GM18498 (cell line): ENCODE measurements at regions not wholly inside any gene's neighbourhood (a gene's known extent, or its start where the extent isn't known, plus 50 kb on each side); places are given as distances from the start of the nearest gene placed in this dataset.
"Not testable (repeated sequence)": the region's sequence is repeated elsewhere in the genome, so short reads cannot be mapped to it uniquely, and the experiment has no call there.

Experiments used
- ATAC-seq: cut with Tn5 transposase; IDR thresholded peaks from one replicate; pipeline ENCODE4 v1.9.1; 2021; ENCODE audit warnings: mild to moderate bottlenecking, moderate library complexity; ENCODE audit not compliant: unreplicated experiment

DNA sequence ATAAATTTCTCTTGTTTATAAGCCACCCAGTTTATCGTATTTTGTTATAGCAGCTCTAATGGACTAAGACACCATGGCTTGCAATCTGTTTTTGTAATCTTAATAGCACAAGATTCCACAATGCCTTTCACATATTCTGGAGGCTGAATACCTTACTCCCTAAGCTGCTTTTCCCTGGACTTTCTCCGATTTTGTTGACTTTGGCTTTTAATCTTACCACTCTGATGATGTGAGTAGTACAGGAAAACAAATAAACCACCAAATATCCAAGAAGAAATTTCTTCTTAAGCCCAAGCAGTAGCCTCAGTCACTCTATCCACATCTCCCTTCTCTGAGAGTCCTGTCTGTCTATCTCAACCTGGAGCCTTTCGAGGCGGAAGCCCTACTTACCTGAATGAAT lies 838.6 kb downstream of the LTN1 start:
- no peak for ATAC-seq

DNA sequence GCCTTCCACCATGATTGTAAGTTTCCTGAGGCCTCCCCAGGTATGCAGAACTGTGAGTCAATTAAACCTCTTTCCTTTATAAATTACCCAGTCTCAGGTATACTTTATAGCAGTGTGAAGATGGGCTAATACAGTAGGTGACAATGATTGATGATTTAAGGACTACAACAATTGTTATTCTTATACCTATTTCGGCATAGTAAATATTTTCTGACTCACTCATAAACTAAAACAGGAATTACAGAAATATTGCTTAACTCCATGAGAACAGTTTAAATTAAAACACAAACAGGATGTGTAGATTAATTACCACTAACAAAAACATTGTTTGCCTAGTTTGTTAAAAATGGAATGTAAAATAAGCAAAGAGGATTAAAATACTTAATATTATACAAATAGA lies 839.9 kb downstream of the LTN1 start:
- ATAC-seq = no peak

DNA sequence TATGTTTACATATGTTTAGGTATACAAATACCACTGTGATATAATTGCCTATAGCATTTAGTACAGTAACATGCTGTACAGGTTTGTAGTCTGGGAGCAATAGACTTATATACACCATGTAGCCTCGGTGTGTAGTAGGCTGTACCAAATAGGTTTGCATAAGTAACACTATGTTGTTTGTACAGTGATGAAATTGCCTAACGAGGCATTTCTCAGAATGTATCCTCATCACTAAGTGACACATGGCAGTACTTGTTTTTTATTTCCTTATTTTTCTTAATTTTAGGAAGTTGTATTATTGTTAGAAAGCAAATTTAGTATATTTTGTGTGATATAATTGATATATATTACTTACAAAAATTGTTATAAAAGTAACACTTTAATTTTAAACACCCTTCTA lies 840.9 kb downstream of the LTN1 start:
- no peak for ATAC-seq

DNA sequence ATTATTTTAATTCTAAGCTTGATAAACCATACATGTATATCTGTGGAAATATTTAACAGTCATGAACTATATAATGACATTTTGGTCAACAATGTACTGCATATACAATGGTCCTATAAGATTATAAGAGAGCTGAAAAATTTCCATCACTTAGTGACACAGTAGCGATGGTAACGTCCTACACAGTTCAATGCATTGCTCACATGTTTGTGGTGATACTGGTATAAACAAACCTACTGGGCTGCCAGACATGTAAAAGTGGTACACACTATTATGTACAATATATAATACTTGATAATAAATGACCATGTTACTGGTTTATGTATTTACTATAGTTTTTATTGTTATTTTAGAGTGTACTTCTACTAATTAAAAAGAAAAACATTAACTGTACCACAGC lies 841.9 kb downstream of the LTN1 start:
- ATAC-seq = no peak

DNA sequence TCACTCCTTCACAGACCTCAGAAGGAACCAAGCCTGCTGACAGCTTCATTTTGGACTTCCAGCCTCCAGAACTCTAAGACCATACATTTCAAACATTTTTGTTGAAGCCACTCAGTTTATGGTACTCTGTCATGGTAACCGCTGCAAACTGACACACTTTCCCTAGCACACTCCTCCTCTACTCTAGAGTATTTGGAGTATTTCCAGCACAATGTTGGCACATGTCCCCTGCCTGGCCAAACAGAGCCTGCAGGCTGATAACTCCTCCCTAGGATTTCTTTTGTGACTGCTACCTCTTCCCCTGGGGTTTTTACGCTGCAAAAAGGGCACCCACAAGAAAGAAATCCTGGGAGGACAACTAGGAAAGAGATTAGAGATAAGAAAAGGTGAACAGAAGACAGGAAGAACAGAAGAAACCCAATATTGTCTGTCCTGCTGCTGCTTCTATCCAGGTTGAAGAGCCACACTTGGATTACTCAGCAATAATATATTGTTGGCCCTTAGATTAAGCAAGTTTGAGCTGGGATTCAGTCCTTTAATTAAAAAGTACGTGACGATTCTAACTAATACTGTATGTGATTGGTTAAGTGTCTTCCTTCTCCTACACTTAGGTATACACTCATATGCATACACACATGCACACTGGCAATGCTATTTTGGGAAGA lies 844.1 kb downstream of the LTN1 start:
- ATAC-seq = no peak

DNA sequence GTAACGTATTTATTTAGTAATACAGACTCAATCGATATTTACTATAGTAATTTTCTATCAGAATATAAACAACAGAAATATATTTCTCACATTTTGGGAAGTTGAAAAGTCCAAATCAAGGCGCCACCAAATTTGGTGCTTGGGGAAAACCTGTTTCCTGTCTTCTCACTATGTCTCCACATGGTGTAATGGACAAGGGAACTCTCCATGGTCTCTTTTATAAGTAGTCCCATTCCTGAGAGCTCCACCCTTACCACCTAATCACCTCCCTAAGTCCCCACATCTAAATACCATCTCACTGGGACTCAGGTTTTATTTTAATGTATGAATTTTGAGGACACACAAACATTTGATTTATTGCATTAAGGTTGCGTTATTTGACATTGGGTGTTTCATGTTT lies 848.0 kb downstream of the LTN1 start:
- no peak for ATAC-seq

DNA sequence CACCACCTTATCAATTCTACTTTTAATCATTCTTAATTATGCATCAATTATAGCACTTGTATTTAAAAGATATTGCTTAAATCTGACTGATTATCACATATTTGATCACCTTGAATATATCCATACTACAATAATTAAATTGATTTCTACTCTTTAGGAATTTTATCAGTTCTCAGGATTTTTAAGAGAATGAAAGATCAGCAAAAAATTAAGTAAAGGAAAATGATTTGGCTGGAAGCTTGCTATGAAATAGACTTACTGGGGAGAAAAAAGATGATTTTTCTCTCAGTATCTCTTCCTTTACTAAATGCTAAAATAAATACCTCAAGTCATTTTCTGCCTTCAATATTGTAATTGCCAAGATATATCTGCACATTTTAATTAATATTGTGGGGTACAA lies 848.6 kb downstream of the LTN1 start:
- no peak for ATAC-seq

- ATAC-seq = no peak
Observed at GRCh38 chr21:28142697-28143096, 850.0 kb downstream of the LTN1 start.

DNA sequence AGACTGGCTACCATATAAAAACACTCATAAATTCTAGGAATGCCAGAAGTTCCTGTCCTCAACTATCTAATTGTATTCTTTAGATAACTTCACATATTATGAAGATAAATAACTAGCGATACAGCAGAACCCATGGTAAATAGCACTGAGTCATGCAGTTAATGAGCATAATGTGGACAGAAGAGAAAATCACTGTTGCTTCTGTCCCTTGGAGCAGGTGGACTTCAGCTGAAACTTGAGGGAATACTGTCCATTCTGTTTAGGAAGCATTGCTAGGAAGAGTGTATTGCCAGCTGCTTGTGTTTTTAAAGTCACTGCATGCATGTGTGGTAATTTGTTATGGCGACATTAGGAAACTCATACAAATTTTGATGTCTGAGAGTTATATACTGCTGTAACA lies 854.4 kb downstream of the LTN1 start:
- no peak for ATAC-seq

DNA sequence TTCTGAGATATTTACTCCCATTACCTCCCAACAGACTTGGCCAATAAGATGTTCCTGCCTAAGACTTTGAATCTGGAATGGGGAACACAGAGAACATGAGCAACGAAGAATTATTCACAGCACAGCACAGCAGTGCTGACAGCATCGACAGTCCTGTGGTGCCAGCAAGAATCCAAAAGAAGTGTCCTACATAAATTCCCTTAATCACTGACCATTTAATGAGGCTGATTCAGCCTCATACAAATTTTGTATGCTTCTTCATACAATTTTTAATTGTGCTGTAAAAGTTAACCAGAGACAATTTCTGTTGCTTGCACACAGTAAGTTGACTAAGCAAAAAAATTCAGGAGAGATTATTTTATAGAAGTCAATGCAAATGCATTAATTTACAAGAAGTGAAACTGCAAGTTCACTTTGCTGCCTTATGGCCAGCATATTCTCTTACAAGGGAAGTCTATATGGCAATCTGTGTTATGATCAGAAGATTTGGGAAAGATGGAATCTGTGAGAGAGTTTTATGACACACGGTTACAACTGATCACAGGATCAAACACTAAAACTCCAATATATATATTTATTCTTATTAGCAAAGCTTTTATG lies 855.9 kb downstream of the LTN1 start:
- ATAC-seq = no peak

DNA sequence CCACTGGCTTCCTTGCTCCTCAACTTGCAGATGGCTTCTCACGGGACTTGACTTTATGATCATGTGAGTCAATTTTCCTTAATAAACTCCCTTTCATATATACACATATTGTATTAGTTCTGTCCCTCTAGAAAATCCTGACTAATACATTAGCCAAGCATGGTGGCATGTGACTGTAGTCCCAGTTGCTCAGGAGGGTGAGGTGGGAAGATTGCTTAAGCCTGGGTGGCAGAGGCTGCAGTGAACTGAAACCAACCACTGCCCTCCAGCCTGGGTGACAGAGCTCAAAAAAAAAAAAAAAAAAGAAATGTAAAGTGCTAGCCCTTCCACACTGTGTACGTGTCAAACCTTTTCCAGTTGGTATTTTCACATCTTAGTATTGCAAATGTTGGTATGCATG lies 857.0 kb downstream of the LTN1 start:
- ATAC-seq = no peak

DNA sequence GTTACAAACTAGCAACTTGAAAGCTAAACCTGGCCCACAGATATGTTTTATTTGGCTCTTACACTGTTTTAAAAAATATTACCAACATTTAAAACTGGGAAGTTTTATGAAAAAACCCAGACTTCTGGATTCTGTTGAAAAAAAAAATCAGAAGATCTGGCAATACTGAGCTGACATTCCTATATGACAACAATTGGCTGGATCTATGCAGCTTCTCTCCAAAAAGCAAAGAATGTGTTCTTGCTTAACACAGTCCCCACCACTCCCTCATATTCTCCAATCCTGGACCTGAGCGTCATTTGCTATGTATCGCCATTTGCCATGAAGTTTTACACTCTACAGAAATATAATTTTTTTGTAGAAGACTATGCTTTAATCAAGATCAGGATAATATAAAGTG lies 859.6 kb downstream of the LTN1 start:
- ATAC-seq = no peak

DNA sequence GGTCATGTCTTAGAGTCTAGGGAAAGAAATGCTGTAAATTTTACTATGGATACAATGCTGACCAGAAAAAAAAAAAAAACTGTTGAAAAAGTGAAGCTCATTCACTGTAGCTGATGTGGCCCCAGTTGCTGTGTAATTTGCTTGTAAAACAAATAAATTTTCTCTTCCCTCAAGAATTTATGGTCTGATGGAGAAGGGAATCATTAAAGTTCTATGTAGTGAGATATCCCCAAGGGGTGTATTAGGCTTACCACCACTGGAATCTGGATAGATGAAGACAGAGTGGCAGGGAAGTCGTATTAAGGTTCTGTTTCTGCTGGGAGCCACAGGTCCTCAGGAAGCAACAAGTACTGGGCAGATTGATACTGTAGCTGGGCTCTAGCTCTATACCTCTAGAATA lies 860.0 kb downstream of the LTN1 start:
- no peak for ATAC-seq

GRCh38 chr21:28127175-28127785 lies 865.4 kb downstream of the LTN1 start:
- ATAC-seq = no peak

- no peak for ATAC-seq
Observed at GRCh38 chr21:28126521-28127174, 866.0 kb downstream of the LTN1 start.

DNA sequence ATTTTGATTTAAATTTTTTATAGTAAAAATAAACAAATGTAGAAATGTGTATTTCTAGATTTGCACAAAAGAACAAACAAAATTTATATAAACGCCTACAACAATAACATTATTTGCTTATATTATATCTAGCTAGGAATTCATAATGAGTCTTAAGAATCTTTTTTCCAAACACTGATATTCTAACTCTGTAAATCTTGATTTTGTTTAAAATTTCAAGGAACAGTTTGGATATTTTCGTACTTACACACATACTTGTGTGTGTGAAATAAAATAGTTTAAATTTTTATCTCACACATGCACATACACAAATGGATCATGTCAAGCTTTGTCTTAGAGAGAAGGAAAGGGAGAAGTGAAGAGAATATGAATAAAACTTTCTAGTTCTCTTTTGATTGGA lies 868.1 kb downstream of the LTN1 start:
- no peak for ATAC-seq

- ATAC-seq = no peak
Observed at GRCh38 chr21:28118570-28118969, 874.1 kb downstream of the LTN1 start.

DNA sequence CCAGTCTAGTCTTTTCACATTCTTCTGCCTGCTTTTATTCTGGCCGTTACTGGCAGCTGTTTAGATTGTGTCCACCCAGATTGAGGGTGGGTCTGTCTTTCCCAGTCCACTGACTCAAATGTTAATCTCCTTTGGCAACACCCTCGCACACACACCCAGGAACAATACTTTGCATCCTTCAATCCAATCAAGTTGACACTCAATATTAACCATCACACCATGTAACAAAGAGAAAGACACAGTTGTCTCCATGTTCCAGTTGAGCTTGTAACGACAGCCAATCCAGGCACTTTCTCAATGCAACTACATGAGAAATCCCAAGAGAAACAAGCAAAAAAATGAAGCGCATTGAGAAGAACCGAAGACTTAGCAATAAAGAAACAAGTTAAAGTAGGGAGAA lies 877.7 kb downstream of the LTN1 start:
- not testable (repeated sequence) for ATAC-seq

DNA sequence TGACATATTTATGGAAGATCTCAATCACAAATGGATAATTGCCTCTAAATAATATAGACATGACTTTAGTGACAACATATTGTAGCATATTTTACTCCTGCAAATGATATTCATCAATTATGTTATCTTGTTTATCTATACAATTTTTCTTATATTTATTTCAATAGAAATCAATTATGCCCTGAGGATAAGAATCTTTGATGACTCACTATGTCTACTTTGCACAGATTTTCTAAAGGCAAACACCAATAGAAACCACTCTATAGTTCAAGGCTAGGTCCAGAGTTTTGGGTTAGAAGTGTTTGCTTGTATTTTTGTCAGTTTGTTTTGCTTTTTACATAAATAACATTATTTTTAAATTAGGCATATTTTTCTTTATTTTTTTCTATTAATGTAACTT lies 879.0 kb downstream of the LTN1 start:
- ATAC-seq = no peak

DNA sequence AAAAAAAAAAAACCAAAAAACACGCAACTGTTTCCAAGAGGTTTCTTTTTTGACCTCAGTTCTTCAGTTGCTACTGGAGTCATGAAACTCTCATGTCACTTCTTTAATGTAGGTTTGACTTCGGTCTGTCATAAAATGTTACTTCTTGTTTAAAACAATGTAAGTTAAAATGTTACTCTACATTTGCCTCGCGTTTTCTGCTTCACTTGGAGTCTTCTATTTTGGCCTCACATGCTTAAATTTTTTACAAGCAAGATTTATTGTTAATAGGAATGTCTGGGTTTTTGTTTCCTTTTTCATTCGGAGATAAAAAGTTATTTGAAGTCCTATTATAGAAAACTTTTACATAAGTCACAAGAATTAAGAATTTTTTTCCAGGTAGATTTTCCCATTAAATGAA lies 880.2 kb downstream of the LTN1 start:
- no peak for ATAC-seq

- no peak for ATAC-seq
Observed at GRCh38 chr21:28111151-28111619, 881.5 kb downstream of the LTN1 start.

DNA sequence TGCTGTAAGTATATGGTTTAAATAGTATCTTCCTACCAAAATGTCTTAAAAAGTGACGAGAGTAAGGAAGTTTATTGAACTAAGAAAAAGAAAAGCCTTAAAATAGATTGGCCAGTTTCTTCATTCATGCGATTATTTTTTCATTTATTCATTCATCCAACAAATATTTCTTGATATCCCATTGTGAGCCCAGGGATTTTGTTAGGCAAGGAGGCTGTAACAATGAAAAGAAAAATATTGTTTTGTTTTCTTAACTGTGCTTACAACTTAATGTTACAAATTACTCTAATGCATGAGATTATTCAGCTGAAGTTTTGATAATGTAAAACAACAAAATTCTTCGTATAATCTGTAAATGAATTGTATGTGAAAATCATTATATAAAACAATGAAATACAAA lies 882.0 kb downstream of the LTN1 start:
- ATAC-seq = no peak
